Osteocyte (in vitro differentiated cells): ENCODE measurements at regions not wholly inside any gene's neighbourhood (a gene's known extent, or its start where the extent isn't known, plus 50 kb on each side); places are given as distances from the start of the nearest gene placed in this dataset.

Source experiments
- DNase-seq: peaks from one replicate; pipeline ENCODE4 v3.0.0; 2021; ENCODE audit warnings: mixed read lengths; ENCODE audit not compliant: unreplicated experiment; ENCODE audit errors: extremely low spot score
- H3K27ac Mint-ChIP-seq: one replicate; pipeline ENCODE4 v1.8.0; 2021; ENCODE audit warnings: mild to moderate bottlenecking, mixed read lengths; ENCODE audit not compliant: unreplicated experiment
- H3K27me3 Mint-ChIP-seq: one replicate; pipeline ENCODE4 v1.8.0; 2021; ENCODE audit warnings: mixed read lengths; ENCODE audit not compliant: unreplicated experiment
- H3K36me3 Mint-ChIP-seq: one replicate; pipeline ENCODE4 v1.8.0; 2021; ENCODE audit warnings: mixed read lengths; ENCODE audit not compliant: unreplicated experiment
- H3K4me1 Mint-ChIP-seq: one replicate; pipeline ENCODE4 v1.8.0; 2021; ENCODE audit warnings: mixed read lengths; ENCODE audit not compliant: unreplicated experiment
- H3K4me3 Mint-ChIP-seq: one replicate; pipeline ENCODE4 v1.8.0; 2021; ENCODE audit warnings: mild to moderate bottlenecking, moderate library complexity, mixed read lengths; ENCODE audit not compliant: unreplicated experiment
- H3K9me3 Mint-ChIP-seq: one replicate; pipeline ENCODE4 v1.8.0; 2021; ENCODE audit warnings: mixed read lengths; ENCODE audit not compliant: unreplicated experiment
- CTCF ChIP-seq: fragments of 200-600 bp; sonication (generic); IDR thresholded peaks from 2 replicates; pipeline ENCODE4 v1.5.0; 2021; ENCODE audit warnings: antibody characterized with exemption, mild to moderate bottlenecking, moderate library complexity

DNA sequence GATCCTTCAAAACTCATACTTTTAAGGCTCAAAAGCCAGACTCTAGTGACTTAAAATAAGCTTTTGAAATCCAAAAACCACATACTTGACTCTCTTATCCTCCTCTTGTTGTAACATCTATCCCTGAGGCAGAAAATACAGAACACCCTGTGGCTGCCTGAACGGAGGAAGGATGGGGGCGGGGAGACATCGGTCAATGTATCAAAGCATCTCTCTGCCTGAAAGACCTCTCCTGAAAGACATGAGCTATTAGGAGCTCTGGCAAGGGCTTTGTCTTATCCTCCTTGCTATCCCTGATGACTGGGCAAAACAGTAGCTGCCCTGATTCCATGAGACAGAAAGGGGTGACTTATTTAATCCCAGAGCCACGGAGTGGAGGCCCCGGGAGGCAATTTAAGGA, 122.4 kb downstream of the MN1 start:
- no peaks in the 10 kb centered on the region for H3K9me3 Mint-ChIP-seq
- TF ChIP-seq CTCF: no peak
- H3K4me1 Mint-ChIP-seq: peaks cover 12% of the 10 kb centered on the region
- no peak overlapping the region for H3K27ac Mint-ChIP-seq
- H3K27me3 Mint-ChIP-seq: peaks cover 2% of the 10 kb centered on the region
- no peak overlapping the region for H3K4me3 Mint-ChIP-seq
- DNase-seq: no peak
- H3K36me3 Mint-ChIP-seq: no peaks in the 10 kb centered on the region

GRCh38 chr22:27679693-27680488, 121.7 kb downstream of the MN1 start:
- TF ChIP-seq CTCF: no peak
- DNase-seq: no peak
- peaks cover 2% of the 10 kb centered on the region for H3K27me3 Mint-ChIP-seq
- no peaks in the 10 kb centered on the region for H3K36me3 Mint-ChIP-seq
- peaks cover 10% of the 10 kb centered on the region for H3K4me1 Mint-ChIP-seq
- no peaks in the 10 kb centered on the region for H3K9me3 Mint-ChIP-seq
- H3K27ac Mint-ChIP-seq: no peak overlapping the region
- no peak overlapping the region for H3K4me3 Mint-ChIP-seq

GRCh38 chr22:27680636-27681035, 120.9 kb downstream of the MN1 start:
- Mint-ChIP-seq H3K4me1 (peaks cover 14% of the 10 kb centered on the region), H3K9me3 (no peaks in the 10 kb centered on the region), H3K4me3 (no peak overlapping the region), H3K27me3 (peaks cover 2% of the 10 kb centered on the region), H3K27ac (no peak overlapping the region), H3K36me3 (no peaks in the 10 kb centered on the region)
- TF ChIP-seq CTCF: no peak
- DNase-seq: no peak

DNA sequence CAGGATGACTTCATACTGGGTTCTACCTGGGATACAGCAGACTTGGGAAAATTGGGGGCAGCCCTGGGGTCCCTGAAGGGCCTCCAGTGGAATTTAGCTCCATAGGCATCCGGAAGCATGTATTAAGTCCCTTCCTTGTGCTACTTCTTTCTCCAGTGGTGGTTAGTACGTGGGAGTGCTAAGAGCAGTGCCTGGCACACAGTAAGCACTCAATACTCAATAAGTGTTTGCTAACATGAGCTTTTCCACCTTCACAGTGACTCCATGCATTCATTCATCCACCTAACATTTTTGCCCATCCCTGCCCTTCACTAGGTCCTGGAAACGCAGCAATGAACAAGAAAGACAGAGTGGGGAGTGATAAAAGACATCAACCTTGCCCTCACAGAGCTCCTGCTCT, 120.5 kb downstream of the MN1 start:
- no peak overlapping the region for H3K4me3 Mint-ChIP-seq
- TF ChIP-seq CTCF: no peak
- H3K36me3 Mint-ChIP-seq: no peaks in the 10 kb centered on the region
- no peak overlapping the region for H3K27ac Mint-ChIP-seq
- H3K27me3 Mint-ChIP-seq: peaks cover 2% of the 10 kb centered on the region
- DNase-seq: no peak
- peaks cover 18% of the 10 kb centered on the region for H3K4me1 Mint-ChIP-seq
- H3K9me3 Mint-ChIP-seq: no peaks in the 10 kb centered on the region

GRCh38 chr22:27682437-27682836, 119.1 kb downstream of the MN1 start:
- DNase-seq: no peak
- Mint-ChIP-seq H3K9me3 (no peaks in the 10 kb centered on the region), H3K4me3 (no peak overlapping the region), H3K36me3 (no peaks in the 10 kb centered on the region), H3K27ac (no peak overlapping the region), H3K4me1 (peaks cover 23% of the 10 kb centered on the region), H3K27me3 (peaks cover 2% of the 10 kb centered on the region)
- TF ChIP-seq CTCF: peak; percentile 42
